SK-N-SH treated with all-trans-retinoic acid at 6 μM for 48 hours (cell line): ENCODE measurements at regions not wholly inside any gene's neighbourhood (a gene's known extent, or its start where the extent isn't known, plus 50 kb on each side); places are given as distances from the start of the nearest gene placed in this dataset.

ENCODE experiments used
- ATAC-seq: fragments of 200-7000 bp; cut with Tn5 transposase; 3 replicates; pipeline ENCODE4 v1.9.1; 2020; ENCODE audit warnings: mild to moderate bottlenecking, moderate library complexity
- ARNTL ChIP-seq: fragments of 450-650 bp; formaldehyde crosslinking; IDR thresholded peaks from 2 replicates; pipeline ENCODE4 v1.5.0; 2020; ENCODE audit warnings: low read depth, mild to moderate bottlenecking, moderate library complexity, borderline replicate concordance
- BACH2 ChIP-seq: fragments of 250-450 bp; sonication (Bioruptor Pico); IDR thresholded peaks from 2 replicates; pipeline ENCODE4 v1.9.0; 2021; ENCODE audit warnings: mild to moderate bottlenecking, borderline replicate concordance
- CSDC2 ChIP-seq: fragments of 250-450 bp; sonication (Bioruptor Pico); IDR thresholded peaks from 2 replicates; pipeline ENCODE4 v1.5.0; 2020; ENCODE audit warnings: mild to moderate bottlenecking, moderate library complexity
- CSRNP3 ChIP-seq: fragments of 250-450 bp; sonication (Bioruptor Pico); IDR thresholded peaks from 2 replicates; pipeline ENCODE4 v1.5.1; 2021; ENCODE audit warnings: mild to moderate bottlenecking, moderate library complexity
- ESRRG ChIP-seq: fragments of 250-450 bp; sonication (Bioruptor Pico); IDR thresholded peaks from 2 replicates; pipeline ENCODE4 v1.6.1; 2021; ENCODE audit warnings: mild to moderate bottlenecking
- GLIS3 ChIP-seq: fragments of 250-450 bp; sonication (Bioruptor Pico); IDR thresholded peaks from 2 replicates; pipeline ENCODE4 v1.5.0; 2020; ENCODE audit warnings: mild to moderate bottlenecking, moderate library complexity
- ISL1 ChIP-seq: fragments of 250-450 bp; sonication (Bioruptor Pico); IDR thresholded peaks from 2 replicates; pipeline ENCODE4 v2.1.2; 2022; ENCODE audit warnings: mild to moderate bottlenecking, moderate library complexity
- OSR1 ChIP-seq: fragments of 250-450 bp; sonication (Bioruptor Pico); IDR thresholded peaks from 2 replicates; pipeline ENCODE4 v1.8.0; 2022; ENCODE audit warnings: moderate library complexity, mild to moderate bottlenecking, inconsistent platforms
- POU6F1 ChIP-seq: fragments of 250-450 bp; sonication (Bioruptor Pico); IDR thresholded peaks from 2 replicates; pipeline ENCODE4 v1.8.0; 2021; ENCODE audit warnings: low read depth, mild to moderate bottlenecking, moderate library complexity, borderline replicate concordance
- PPARA ChIP-seq: fragments of 250-450 bp; sonication (Bioruptor Pico); IDR thresholded peaks from 2 replicates; pipeline ENCODE4 v1.5.0; 2020; ENCODE audit warnings: mild to moderate bottlenecking, borderline replicate concordance
- TOX ChIP-seq: fragments of 250-450 bp; sonication (Bioruptor Pico); IDR thresholded peaks from 2 replicates; pipeline ENCODE4 v1.8.0; 2021; ENCODE audit warnings: mild to moderate bottlenecking, moderate library complexity, borderline replicate concordance
- ZC3H10 ChIP-seq: fragments of 250-450 bp; sonication (Bioruptor Pico); IDR thresholded peaks from 2 replicates; pipeline ENCODE4 v1.5.1; 2021; ENCODE audit warnings: mild to moderate bottlenecking, moderate library complexity
- ZFP3 ChIP-seq: fragments of 250-450 bp; sonication (Bioruptor Pico); IDR thresholded peaks from 2 replicates; pipeline ENCODE4 v1.5.0; 2020; ENCODE audit warnings: mild to moderate bottlenecking, moderate library complexity
- ZFP30 ChIP-seq: fragments of 450-650 bp; formaldehyde crosslinking; IDR thresholded peaks from 2 replicates; pipeline ENCODE4 v1.5.0; 2022; ENCODE audit warnings: mild to moderate bottlenecking, moderate library complexity
- ZNF565 ChIP-seq: fragments of 450-650 bp; formaldehyde crosslinking; conservative IDR thresholded peaks from 2 replicates; pipeline ENCODE4 v1.5.0; 2020; ENCODE audit warnings: low read depth, mild to moderate bottlenecking, moderate library complexity
- ZNF70 ChIP-seq: fragments of 450-650 bp; formaldehyde crosslinking; IDR thresholded peaks from 2 replicates; pipeline ENCODE4 v1.5.0; 2020; ENCODE audit warnings: mild to moderate bottlenecking, moderate library complexity
- ZNF8 ChIP-seq: fragments of 450-650 bp; formaldehyde crosslinking; IDR thresholded peaks from 2 replicates; pipeline ENCODE4 v1.5.0; 2020; ENCODE audit warnings: mild to moderate bottlenecking, moderate library complexity
- TF ChIP-seq, protein P1 (sequence below): fragments of 250-450 bp; sonication (Bioruptor Pico); IDR thresholded peaks from 2 replicates; pipeline ENCODE4 v1.5.0; 2020; ENCODE audit warnings: mild to moderate bottlenecking, moderate library complexity
- TF ChIP-seq, protein P2 (sequence below): fragments of 250-450 bp; sonication (Bioruptor Pico); IDR thresholded peaks from 2 replicates; pipeline ENCODE4 v1.8.0; 2020; ENCODE audit warnings: mild to moderate bottlenecking, moderate library complexity, borderline replicate concordance

GRCh38 chr3:72041511-72041910 lies 256.6 kb upstream of the PROK2 start (continued):
- TF ChIP-seq, protein P1, sequence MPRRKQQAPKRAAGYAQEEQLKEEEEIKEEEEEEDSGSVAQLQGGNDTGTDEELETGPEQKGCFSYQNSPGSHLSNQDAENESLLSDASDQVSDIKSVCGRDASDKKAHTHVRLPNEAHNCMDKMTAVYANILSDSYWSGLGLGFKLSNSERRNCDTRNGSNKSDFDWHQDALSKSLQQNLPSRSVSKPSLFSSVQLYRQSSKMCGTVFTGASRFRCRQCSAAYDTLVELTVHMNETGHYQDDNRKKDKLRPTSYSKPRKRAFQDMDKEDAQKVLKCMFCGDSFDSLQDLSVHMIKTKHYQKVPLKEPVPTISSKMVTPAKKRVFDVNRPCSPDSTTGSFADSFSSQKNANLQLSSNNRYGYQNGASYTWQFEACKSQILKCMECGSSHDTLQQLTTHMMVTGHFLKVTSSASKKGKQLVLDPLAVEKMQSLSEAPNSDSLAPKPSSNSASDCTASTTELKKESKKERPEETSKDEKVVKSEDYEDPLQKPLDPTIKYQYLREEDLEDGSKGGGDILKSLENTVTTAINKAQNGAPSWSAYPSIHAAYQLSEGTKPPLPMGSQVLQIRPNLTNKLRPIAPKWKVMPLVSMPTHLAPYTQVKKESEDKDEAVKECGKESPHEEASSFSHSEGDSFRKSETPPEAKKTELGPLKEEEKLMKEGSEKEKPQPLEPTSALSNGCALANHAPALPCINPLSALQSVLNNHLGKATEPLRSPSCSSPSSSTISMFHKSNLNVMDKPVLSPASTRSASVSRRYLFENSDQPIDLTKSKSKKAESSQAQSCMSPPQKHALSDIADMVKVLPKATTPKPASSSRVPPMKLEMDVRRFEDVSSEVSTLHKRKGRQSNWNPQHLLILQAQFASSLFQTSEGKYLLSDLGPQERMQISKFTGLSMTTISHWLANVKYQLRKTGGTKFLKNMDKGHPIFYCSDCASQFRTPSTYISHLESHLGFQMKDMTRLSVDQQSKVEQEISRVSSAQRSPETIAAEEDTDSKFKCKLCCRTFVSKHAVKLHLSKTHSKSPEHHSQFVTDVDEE, result no peak
- TF ChIP-seq BACH2 (CRISPR knock-in tag) (no peak), ZNF8 (CRISPR knock-in tag) (no peak), ZC3H10 (CRISPR knock-in tag) (no peak)

- no peak for ATAC-seq
- TF ChIP-seq ARNTL (CRISPR knock-in tag), result no peak
- TF ChIP-seq, protein P2, sequence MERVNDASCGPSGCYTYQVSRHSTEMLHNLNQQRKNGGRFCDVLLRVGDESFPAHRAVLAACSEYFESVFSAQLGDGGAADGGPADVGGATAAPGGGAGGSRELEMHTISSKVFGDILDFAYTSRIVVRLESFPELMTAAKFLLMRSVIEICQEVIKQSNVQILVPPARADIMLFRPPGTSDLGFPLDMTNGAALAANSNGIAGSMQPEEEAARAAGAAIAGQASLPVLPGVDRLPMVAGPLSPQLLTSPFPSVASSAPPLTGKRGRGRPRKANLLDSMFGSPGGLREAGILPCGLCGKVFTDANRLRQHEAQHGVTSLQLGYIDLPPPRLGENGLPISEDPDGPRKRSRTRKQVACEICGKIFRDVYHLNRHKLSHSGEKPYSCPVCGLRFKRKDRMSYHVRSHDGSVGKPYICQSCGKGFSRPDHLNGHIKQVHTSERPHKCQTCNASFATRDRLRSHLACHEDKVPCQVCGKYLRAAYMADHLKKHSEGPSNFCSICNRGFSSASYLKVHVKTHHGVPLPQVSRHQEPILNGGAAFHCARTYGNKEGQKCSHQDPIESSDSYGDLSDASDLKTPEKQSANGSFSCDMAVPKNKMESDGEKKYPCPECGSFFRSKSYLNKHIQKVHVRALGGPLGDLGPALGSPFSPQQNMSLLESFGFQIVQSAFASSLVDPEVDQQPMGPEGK (CRISPR knock-in tag), result no peak
- no peak for TF ChIP-seq OSR1 (CRISPR knock-in tag)
- TF ChIP-seq ZC3H10 (CRISPR knock-in tag), result no peak
- no peak for TF ChIP-seq ZNF565
- no peak for TF ChIP-seq ZFP3
- TF ChIP-seq GLIS3 (CRISPR knock-in tag), result no peak
- TF ChIP-seq, protein P1, result no peak
- TF ChIP-seq TOX (CRISPR knock-in tag), result no peak
- TF ChIP-seq ZNF8 (CRISPR knock-in tag), result no peak
- TF ChIP-seq CSDC2 (CRISPR knock-in tag), result no peak
- TF ChIP-seq POU6F1, result no peak
- no peak for TF ChIP-seq ISL1
- TF ChIP-seq CSRNP3 (CRISPR knock-in tag), result no peak
- TF ChIP-seq ESRRG (CRISPR knock-in tag), result no peak
- no peak for TF ChIP-seq PPARA
- TF ChIP-seq ZFP30, result no peak
Measured at GRCh38 chr3:72041076-72041475, 256.1 kb upstream of the PROK2 start.

GRCh38 chr3:72039677-72040076 lies 254.7 kb upstream of the PROK2 start:
- ATAC-seq, result no peak
- TF ChIP-seq PPARA (no peak), ZC3H10 (CRISPR knock-in tag) (no peak), ZFP30 (no peak), ZNF70 (no peak), ZFP3 (no peak), CSRNP3 (CRISPR knock-in tag) (no peak), OSR1 (CRISPR knock-in tag) (no peak)
